HuH-7.5 (cell line): ENCODE measurements at regions not wholly inside any gene's neighbourhood (a gene's known extent, or its start where the extent isn't known, plus 50 kb on each side); places are given as distances from the start of the nearest gene placed in this dataset.

Experiments
- DNase-seq: peaks from one replicate; pipeline ENCODE4 v3.0.0; 2011; ENCODE audit warnings: low spot score

- no peak for DNase-seq
Measured at GRCh38 chr10:112871021-112871420, 79.0 kb upstream of the TCF7L2 start.

GRCh38 chr10:112872728-112873127, 77.3 kb upstream of the TCF7L2 start:
- DNase-seq, result no peak

- DNase-seq, result no peak
Measured at GRCh38 chr10:112873541-112873940, 76.5 kb upstream of the TCF7L2 start.

- DNase-seq, result no peak
Measured at GRCh38 chr10:112874982-112875381, 75.1 kb upstream of the TCF7L2 start.

GRCh38 chr10:112875476-112876267, 74.4 kb upstream of the TCF7L2 start:
- DNase-seq, result no peak

- no peak for DNase-seq
Measured at GRCh38 chr10:112880633-112881530, 69.2 kb upstream of the TCF7L2 start.

- DNase-seq, result no peak
Measured at GRCh38 chr10:112883360-112884178, 66.5 kb upstream of the TCF7L2 start.

GRCh38 chr10:112884179-112884504, 65.9 kb upstream of the TCF7L2 start:
- DNase-seq, result no peak

GRCh38 chr10:112886463-112886862, 63.6 kb upstream of the TCF7L2 start:
- no peak for DNase-seq

GRCh38 chr10:112887968-112888367, 62.1 kb upstream of the TCF7L2 start:
- DNase-seq, result no peak

GRCh38 chr10:112895292-112895691, 54.8 kb upstream of the TCF7L2 start:
- DNase-seq, result no peak

- no peak for DNase-seq
Measured at GRCh38 chr10:112896273-112896672, 53.8 kb upstream of the TCF7L2 start.

GRCh38 chr10:112896722-112897121, 53.3 kb upstream of the TCF7L2 start:
- DNase-seq, result no peak

GRCh38 chr10:112898540-112899390, 51.3 kb upstream of the TCF7L2 start:
- peak; percentile 30 for DNase-seq

- no peak for DNase-seq
Measured at GRCh38 chr10:112899391-112900065, 50.5 kb upstream of the TCF7L2 start.
